ENCODE measurements at regions not wholly inside any gene's neighbourhood (a gene's known extent, or its start where the extent isn't known, plus 50 kb on each side); places are given as distances from the start of the nearest gene placed in this dataset.

- TF ChIP-seq CTCF (IDR thresholded peaks at IDR 0.05) = no peak
- Histone ChIP-seq H3K4me1 (no peaks in the 10 kb centered on the region), H3K27me3 (no peaks in the 10 kb centered on the region), H3K27ac (no peak overlapping the region), H3K36me3 (no peaks in the 10 kb centered on the region), H3K4me3 (no peak overlapping the region), H3K9me3 (no peaks in the 10 kb centered on the region)
- intact Hi-C loops (cut with DNase I) = no loop called here
- peak in 1 of 2 donors; percentile 13 for DNase-seq (ENCODE audit: low spot score in 2 of 2)
Measured at GRCh38 chr2:2892892-2893291, 484.7 kb downstream of the EIPR1 start.

GRCh38 chr2:2892378-2892777 is 485.2 kb downstream of the EIPR1 start:
- TF ChIP-seq CTCF (IDR thresholded peaks at IDR 0.05) = no peak

GRCh38 chr2:2890901-2891300 is 486.7 kb downstream of the EIPR1 start:
- no peak for TF ChIP-seq CTCF (IDR thresholded peaks at IDR 0.05)
- no peaks in the 10 kb centered on the region for H3K36me3 ChIP-seq
- H3K4me3 ChIP-seq = no peak overlapping the region
- DNase-seq (ENCODE audit: low spot score in 2 of 2) = peak in 1 of 2 donors; percentile 37
- H3K4me1 ChIP-seq = no peaks in the 10 kb centered on the region
- H3K27ac ChIP-seq = no peak overlapping the region
- intact Hi-C loops (cut with DNase I) = no loop called here
- no peaks in the 10 kb centered on the region for H3K27me3 ChIP-seq
- no peaks in the 10 kb centered on the region for H3K9me3 ChIP-seq

More at GRCh38 chr2:2892378-2892777, 485.2 kb downstream of the EIPR1 start:
- H3K27me3 ChIP-seq = no peaks in the 10 kb centered on the region
- no peak overlapping the region for H3K27ac ChIP-seq
- no peak for DNase-seq (ENCODE audit: low spot score in 2 of 2)
- no peaks in the 10 kb centered on the region for H3K36me3 ChIP-seq
- intact Hi-C loops (cut with DNase I) = no loop called here
- H3K4me1 ChIP-seq = no peaks in the 10 kb centered on the region
- H3K4me3 ChIP-seq = no peak overlapping the region
- H3K9me3 ChIP-seq = no peaks in the 10 kb centered on the region

- Histone ChIP-seq H3K4me1 (no peaks in the 10 kb centered on the region), H3K36me3 (no peaks in the 10 kb centered on the region), H3K27me3 (no peaks in the 10 kb centered on the region), H3K27ac (no peak overlapping the region), H3K4me3 (no peak overlapping the region), H3K9me3 (no peaks in the 10 kb centered on the region)
- intact Hi-C loops (cut with DNase I) = no loop called here
- peak in 1 of 2 donors; percentile 48 for DNase-seq (ENCODE audit: low spot score in 2 of 2)
- TF ChIP-seq CTCF (IDR thresholded peaks at IDR 0.05) = no peak
Measured at GRCh38 chr2:2890246-2890645, 487.4 kb downstream of the EIPR1 start.

- Histone ChIP-seq H3K4me3 (no peak overlapping the region), H3K27me3 (no peaks in the 10 kb centered on the region), H3K9me3 (no peaks in the 10 kb centered on the region), H3K4me1 (no peaks in the 10 kb centered on the region), H3K27ac (no peak overlapping the region), H3K36me3 (no peaks in the 10 kb centered on the region)
- no peak for DNase-seq (ENCODE audit: low spot score in 2 of 2)
- intact Hi-C loops (cut with DNase I) = no loop called here
- no peak for TF ChIP-seq CTCF (IDR thresholded peaks at IDR 0.05)
Measured at GRCh38 chr2:2889646-2890045, 488.0 kb downstream of the EIPR1 start.

GRCh38 chr2:2889141-2889540 is 488.5 kb downstream of the EIPR1 start:
- no peak for TF ChIP-seq CTCF (IDR thresholded peaks at IDR 0.05)
- Histone ChIP-seq H3K27me3 (no peaks in the 10 kb centered on the region), H3K4me1 (no peaks in the 10 kb centered on the region), H3K27ac (no peak overlapping the region), H3K4me3 (no peak overlapping the region), H3K9me3 (no peaks in the 10 kb centered on the region), H3K36me3 (no peaks in the 10 kb centered on the region)
- intact Hi-C loops (cut with DNase I) = no loop called here
- no peak for DNase-seq (ENCODE audit: low spot score in 2 of 2)
